ENCODE measurements at regions not wholly inside any gene's neighbourhood (a gene's known extent, or its start where the extent isn't known, plus 50 kb on each side); places are given as distances from the start of the nearest gene placed in this dataset.

DNA sequence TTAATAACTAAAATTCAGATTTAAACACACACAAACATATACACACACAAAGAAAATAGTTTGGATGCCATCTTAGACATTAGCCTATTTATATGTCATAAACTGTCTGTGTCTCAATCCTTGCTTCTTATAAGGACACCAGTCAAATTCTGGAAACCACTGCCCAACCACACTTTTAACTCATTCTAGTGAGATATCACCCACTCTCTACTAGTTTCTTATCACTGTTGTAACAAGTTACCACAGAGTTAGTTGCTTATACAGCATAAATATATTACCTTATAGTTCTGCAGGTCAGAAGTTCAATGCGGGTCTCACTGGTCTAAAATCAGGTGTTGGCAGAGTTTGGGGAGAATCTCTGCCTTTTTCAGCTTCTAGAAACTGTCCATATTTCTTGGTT, 239.1 kb downstream of the MTX2 start:
- no peak for DNase-seq

DNA sequence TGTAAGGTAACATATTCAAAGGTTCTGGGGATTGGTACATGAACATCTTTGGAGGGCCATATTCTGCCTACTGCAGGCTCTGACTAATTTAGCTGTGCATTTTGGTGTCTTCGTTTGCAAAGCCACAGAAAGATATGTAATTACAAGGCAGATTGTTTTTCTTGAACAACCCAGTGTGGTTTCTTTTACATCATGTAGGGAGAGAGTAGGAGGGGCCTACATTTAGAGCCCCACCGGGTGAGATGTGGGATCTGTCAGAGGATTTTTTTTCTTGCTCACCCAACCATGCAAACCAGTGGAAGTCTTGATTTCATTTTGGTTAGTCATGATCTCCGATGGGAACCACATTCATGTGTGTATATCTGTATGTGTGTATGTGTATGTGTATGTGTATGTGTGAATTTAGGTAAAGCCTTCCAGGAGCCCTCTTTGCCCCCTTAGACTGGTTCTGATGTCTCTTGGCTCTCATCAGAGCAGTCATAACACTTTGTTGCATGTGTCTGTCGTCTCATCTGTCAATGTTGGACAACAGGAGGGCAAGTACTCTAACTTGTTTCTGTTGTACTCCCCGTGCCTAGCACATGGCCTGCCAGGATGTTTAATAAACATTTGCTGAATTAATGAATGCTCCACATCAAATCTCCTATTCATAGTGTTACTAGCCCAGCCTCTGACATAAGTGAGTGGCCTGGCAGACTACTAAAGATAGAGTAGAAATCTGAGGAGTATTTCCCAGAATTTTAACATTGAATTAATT, 239.9 kb downstream of the MTX2 start:
- no peak for DNase-seq

DNA sequence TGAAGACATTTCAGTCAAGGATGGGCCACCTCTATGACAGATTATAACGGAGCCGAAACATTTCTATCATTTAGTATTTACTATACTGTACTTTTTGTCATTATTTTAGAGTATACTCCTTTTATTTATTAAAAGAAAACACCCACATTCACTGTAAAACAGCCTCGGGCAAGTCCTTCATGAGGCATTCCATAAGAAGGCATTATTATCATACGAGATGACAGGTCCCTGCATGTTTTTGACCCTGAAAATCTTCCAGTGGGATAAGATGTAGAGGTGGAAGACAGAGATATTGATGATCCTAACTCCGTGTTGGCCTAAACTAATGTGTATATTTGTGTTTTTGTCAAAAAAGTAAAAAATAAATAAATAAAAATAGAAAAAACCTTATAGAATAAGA, 245.0 kb downstream of the MTX2 start:
- no peak for DNase-seq

DNA sequence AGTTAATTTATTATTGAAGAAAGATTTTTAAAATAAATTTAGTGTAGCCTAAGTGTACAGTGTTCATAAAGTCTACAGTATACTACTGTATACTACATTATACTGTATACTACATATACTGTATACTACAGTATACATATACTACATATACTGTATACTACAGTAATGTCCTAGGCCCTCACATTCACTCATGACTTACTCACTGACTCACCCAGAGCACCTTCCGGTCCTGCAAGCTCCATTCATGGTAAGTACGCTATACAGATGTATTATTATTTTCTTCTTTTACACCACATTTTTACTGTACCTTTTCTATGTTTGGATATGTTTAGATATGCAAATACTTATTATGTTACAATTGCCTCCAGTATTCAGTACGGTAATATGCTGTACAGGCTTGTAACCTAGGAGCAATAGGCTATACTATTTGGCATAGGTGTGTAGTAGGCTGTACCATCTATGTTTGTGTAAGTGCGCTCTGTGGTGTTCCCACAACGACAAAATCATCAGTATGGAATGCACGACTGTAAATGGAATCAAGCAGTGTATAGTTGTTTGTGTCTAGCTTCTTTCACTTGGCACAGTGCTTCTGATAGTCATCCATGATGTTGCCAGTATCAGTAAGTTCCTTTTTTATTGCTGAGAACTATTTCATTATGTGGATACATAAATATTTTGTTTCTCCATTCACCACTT, 245.7 kb downstream of the MTX2 start:
- DNase-seq = no peak

DNA sequence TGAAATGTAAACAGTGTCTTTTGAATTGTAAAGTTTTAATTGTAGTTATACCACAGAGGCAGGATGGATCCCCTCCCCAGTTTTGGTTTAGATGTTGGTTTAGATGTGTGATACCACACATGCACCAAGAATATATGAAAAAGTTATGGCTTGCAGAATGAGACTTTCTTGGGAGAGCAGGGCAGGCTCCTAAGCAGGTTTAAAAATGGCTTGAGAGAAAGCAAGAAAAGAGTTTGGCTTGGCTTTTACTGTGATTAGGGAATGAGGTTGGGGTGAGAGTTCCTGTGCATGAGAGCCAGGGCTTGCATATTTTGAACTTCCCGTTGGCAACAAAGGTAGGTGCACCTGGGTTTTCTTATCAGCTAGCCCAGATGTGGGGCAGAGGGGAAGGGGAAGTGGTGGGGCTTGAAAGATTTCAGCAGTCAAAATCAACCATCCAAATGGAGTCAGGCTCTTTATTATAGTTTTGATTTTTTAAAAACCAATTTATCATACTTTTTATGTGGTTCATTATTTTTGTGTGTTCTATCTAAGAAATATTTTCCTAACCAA, 246.9 kb downstream of the MTX2 start:
- DNase-seq = no peak

DNA sequence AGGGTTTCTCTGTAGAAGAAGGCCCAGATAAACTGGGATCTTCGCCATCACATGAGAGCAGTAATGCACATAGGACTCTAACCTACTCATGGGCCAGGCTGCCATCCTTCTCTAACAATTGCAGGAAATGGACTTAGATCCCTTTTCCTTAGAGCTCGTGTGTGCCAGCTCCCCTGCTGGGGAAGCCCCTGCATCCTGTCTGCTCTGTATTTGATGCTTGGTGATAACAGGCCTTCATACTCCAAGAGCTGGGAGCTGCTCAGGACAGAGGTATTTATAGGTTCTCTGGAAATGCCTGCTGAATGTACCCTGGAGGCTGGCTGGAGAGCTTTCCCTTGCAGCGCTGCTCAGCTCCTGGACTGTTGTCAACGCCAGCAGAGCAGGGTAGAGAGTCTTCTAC, 249.6 kb downstream of the MTX2 start:
- peak; percentile 34 for DNase-seq

DNA sequence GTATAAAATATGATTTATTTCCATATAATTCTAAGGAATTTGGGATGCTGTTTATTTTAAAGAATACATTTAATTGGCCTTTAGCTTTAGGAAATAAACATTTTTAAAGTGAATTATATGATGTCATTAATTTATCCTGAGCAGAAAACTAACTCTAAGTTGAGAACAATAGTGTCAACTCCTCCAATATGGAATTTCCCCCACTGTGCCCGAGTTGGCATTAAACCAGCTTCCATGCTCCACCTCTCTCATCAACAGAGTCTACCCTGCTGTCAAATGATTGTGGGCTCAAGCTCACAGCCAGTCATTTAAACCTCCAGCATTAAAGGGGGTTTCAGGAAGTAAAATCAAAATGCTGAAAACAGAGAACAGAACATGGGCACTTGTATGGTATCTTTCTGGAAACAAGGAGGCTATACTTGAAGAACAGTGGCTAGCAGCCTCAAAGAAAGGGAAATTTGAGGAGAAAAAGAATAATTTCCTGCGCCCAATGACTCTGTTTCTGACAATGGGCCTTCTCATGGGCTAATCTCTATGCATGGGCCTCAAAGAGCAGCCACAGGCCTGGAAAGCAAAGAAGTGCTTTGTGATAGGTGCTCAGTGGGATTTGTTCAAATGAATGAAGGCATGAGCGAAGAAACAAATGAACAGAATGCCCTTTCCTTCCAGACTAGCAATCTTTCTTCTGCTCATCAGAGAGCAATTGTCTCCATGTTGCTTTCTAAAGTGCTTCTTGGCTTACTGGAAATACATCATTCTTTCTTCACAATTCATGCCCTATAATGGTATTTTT, 252.8 kb downstream of the MTX2 start:
- no peak for DNase-seq

DNA sequence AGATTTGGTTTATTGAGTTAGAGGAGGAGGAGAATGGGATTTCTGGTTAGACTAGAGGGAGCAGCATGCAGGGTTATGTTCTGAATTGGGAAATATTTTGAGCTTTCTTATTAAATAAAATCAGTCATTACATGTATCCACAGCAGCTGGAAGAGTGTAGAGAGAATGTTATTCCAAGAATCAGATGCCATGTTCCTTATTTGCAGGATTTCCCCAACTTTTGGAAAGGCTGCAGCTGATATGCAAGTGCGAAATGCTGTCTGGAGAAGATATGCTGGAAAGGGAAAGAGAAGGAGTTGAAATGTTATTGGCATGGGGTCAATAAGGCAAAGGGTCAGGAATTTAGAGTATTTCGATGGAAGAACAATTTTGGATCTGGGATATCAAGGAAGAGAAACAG, 255.8 kb downstream of the MTX2 start:
- no peak for DNase-seq

DNA sequence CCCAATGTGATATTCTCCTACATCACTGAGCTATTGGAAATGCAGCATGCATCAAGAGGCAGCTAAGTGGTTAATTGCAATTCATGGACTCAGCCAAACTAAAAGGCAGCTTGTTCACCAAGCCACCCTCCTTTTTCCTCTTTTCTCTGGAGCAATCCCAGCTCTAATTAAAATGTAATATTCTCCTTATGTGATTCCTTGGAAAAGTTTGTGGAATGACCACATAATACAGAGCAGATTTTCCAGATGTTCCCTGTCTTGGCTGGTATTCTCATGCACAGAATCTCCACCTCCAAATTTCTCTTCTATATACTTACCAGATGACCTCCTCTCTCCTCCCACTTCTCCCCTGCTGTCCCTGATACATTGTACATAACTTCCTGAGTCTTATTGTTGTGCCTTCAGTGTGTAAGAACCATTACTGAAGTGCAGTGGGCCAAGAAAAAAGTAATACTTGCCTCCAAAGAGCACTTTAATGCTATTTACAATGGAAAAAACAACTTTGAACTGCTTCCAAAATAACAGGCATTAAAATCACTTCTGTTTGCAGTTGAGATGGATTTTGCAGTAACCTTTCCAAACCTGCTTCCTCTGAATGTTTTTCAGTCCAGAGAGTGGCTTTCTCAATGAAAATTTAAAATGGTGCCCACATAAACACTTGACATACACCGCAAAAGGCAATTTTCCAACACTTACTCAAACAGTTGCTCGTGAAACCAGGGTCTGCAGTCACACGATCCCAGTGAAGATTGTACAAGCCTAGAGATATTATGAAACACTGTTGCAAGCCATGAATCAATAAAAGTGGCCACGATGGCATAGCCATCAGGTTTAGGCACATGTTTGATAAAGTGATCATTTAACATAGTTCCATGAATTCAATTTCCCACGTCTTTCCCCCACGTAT, 258.0 kb downstream of the MTX2 start:
- DNase-seq = no peak

DNA sequence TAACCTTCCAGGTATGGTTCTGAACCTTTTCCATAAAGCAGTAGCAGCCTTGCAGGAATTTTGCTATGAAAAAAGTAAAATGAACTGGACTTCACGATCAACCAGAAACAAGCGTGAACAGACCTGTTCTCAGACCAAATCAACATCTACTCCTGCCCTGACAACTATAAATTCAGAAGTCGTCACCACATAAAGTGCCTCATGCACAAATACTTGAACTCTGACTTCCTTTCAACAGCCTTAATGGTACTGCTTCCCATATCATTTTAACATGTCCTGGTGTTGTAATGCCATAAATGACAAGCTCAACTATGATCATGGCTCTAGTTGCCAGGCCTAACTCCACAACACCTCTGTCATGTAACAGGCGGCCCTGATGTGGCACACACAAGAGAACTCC, 262.4 kb downstream of the MTX2 start:
- no peak for DNase-seq

DNA sequence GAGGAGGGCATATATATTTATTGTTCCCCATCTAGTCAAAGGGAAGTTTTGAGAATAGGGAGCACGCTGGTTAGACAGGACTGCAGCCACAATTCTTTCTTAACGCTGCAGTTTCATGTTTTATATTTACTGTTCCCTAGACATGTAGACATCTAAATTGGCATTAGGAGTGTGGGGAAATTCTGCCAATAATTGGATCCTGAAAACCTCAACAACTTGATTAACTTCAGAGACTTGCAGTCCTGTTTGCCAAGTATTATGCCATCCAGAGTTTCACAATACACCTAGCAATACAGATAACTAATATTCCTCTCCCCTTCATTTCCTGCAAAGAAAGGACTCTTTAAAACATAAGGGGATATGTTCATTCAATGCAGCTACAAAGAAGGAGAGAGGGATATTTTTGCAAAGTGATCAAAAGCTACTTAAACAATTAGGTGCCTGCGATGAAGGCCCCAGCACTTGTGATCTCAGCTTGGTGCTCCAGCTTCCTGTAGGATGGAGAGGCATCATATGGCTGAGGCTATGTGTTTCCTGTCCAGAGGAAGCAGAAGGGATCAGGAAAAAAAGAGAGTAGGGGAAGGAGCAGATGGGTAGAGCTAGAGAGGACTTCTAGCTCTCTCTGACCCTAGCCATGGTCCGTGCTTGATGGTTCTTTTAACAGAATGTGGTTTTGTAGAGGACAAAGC, 264.4 kb downstream of the MTX2 start:
- DNase-seq = no peak

DNA sequence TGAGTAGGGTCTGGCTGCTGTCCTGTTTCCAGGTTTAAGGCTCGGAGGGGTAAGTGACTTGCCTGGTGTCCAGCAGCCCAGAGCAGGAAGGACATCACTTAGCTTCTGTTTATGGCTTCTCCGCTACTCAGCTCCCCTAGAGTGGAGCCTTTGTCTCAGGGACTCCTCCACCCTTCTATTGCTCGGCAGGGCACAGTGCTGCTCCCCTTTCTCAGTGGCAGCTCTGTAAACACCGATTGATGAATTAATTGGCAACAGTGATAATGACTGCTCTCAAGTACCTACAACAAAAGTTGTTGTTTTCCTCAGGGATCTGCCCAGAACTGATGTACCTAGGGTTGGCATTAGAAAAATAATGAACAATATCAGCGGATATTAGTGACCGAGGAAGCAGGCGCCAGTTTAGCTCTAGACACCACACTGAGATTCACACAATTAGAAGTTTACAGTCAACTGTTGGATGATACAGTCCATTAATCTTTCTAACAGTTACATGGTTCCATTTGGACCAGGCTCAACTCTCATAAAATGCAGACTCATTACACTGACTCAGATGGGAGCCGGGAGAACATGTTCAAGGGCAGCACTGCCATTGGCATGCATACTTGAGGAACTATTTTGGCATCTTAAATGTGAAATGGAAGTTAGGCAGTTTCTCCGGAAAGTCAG, 265.7 kb downstream of the MTX2 start:
- no peak for DNase-seq

DNA sequence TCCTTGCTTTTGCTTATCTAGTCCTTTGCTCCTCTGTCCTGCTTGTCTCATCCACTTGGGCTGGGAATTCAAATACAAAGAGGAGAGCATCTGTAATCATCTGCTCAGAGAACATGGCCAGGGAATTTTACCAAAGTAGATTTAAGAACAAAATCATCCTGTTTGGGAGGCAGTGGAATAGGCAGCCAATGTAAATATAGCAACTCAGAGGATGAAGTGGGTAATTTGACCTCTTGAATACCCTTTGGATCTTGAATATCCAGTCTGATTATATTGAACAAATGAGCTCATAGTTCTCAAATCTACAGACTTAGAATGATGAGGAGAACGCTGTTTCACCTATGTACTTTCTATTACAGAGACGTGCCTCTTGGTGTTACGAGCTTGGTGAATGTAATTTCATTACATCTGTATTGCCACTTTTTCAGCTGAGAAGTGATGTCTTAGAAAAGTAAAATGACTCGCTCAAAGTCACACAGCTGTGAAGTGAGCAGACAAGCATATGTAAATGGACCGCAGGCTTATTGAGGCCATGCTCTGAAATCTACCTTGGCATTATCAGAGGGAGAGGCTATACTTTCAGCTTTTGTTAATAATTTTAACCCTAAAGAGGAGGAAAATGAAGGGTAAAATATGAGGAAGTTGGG, 266.3 kb downstream of the MTX2 start:
- DNase-seq = no peak

DNA sequence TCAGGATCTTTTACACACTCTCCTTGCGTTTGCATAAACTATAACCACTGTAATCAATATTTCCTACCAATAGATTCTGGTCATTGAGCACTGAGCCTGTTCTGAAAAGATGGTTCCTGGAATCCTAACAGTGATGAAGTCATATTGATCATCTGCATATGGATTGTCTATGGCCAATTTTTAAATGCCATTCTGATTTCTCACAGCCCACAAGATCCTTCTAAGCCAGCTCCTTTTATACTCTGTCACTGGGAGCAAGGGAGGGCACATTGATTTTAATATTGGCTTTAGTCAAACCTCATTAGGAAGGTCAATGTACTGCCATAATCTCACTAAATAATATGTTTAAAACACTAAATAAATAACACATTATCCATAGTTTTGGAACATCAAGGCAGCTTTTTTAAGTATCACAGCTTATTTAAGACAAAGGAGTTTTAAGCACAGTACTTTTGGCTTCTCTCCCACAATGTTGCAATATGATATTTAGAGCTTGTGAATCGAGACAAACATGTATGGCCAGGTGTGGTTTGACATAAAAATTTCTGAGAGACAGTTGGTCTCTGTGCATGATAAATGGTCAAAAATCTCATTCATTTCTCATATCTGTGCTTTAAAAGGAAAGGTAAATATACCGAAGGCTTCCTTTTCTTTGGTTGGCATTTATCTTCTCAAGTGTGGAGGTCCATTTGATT, 267.3 kb downstream of the MTX2 start:
- DNase-seq = no peak

DNA sequence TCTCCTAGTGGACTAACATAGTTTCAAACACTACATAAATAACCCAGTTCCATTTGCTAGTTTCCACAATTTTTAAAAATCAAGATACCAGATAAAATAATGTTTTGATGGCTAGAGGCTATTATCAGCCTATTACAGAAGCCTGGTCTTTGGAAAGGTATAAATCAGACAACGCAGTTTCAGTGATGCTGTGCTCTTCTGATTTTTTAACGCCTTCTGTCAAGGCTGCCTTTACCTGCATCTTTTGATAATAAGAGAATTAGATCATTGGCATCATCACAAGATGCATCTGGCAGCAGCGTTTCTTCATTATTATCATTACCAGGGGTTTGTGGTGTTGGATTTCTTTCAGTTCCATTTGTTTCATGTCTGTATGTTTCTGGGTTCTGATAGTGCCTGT, 268.7 kb downstream of the MTX2 start:
- no peak for DNase-seq

DNA sequence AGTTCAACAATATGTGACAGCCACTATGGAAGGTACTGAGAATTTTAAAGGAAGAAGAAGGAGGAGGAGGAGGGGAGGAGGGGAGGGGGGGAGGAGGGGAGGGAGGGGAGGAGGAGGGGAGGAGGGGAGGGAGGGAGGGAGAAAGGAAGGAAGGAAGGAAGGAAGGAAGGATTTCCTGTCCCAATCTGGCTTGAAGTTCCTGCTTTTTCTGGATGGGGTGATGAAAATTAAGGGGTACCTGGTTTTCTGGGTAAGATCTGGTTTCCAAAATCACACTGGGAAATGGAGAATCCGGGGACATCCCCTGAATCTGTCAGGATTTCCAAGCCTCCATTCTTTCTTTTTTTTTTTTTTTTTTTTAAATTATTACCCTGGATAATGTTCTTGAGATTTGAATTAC, 271.8 kb downstream of the MTX2 start:
- no peak for DNase-seq

DNA sequence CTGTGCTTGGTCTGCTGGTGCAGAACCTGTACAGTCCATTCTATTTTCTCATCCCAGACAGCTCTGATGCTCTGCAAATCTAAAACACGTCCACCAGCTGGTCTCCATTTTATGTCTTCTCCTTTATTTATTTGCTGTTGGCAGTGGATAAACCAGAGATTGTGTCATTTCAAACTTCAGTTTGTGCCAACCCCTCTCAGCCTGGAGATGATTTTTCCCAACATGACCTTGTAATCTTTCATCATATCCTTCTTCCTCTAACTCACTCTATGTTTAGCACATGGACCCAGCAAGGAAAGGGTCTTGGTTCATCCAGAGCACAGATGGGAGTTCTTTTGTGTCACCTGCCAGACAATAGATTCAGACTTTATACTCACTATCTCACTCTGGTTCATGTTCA, 273.2 kb downstream of the MTX2 start:
- DNase-seq = no peak

DNA sequence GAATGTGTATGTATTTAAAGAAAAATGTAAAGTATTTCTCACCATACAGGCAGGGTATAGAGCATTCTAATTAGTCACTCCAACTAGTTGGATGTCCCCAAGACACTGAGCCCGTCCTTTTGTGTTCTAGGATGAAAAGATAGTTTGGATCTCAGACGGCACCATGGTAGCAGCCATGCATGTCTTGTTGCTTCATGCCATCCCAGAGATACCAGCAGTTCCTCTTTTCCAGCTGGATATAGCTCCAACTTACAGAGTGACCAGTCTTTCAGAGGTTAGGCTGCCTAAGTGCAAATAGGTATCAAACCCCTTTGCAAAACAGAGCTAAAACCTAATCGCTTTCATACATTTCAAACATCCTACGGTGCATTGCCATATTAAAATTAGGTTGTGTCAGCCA, 275.3 kb downstream of the MTX2 start:
- DNase-seq = no peak

DNA sequence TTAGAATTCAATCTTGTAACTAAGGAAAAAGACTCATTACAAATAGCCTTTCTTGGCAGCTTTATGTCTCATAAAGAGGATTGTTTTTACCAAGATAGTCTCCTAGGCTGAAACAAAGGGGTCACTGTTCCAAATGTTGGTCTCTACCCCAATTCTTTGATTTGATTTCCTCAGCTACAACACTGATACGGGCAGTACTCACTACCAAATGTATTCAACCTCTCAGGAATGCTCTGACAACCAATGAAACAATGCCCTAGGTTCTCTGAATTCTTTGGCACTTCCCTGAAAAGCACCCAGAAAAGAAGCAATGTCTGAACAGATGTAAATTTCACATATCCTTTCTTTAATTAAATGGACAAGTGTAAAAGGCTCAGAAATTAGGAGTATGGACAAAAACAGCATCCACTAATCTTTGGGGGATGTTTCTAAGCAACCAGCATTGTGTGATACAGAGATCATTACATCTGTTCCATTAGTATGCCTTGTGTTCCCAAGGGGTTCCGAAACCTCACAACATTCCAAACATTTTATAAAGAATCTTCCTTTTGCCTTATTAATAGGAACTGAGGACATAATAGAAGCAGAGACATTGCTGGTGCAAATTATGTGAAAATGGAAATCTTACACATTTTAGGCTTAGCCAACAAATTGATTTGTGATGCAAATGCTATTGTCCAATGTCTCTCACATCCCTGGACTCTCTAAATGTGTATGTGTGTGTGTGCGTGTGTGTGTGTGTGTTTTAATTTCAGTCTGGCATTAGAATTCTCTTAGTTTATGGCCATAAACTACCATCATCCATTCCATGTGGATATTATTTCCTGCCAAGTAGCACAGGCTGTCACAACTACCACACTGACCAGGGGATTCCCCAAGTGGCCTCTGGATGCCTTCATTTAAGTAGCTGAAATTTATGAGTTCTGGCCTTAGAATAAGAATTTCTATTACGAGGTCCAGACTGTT, 276.0 kb downstream of the MTX2 start:
- no peak for DNase-seq
